ENCODE measurements at regions not wholly inside any gene's neighbourhood (a gene's known extent, or its start where the extent isn't known, plus 50 kb on each side); places are given as distances from the start of the nearest gene placed in this dataset.

- no peak for TF ChIP-seq CTCF (IDR thresholded peaks at IDR 0.05)
- TF ChIP-seq POLR2AphosphoS5 (IDR thresholded peaks at IDR 0.05; ENCODE audit: low read depth, low read length), result no peak
- TF ChIP-seq TCF7L2 (IDR thresholded peaks at IDR 0.05; ENCODE audit: low read depth, low read length), result no peak
These were observed 107.6 kb upstream of the PRSS3 start for GRCh38 chr9:33687779-33688178.

Data from Panc1 (cell line).